ENCODE measurements at regions not wholly inside any gene's neighbourhood (a gene's known extent, or its start where the extent isn't known, plus 50 kb on each side); places are given as distances from the start of the nearest gene placed in this dataset.

GRCh38 chr6:7484666-7485065 is 56.8 kb upstream of the DSP start:
- in situ Hi-C loops (cut with HindIII; ENCODE audit: extremely low pct_ligation_motif_present, low pct_unique_long_range_greater_than_20kb): no loop called here

More at GRCh38 chr6:7484666-7485065, 56.8 kb upstream of the DSP start:
- no peak for ATAC-seq
- intact Hi-C loops (cut with micrococcal nuclease; ENCODE audit: unreplicated experiment): no loop called here
- FAIRE-seq: no peak
- Histone ChIP-seq H3K4me2 (ENCODE audit: low read depth, low read length) (no peak overlapping the region), H4K20me1 (ENCODE audit: insufficient read depth, low read length) (no peaks in the 10 kb centered on the region), H3K27me3 (ENCODE audit: control insufficient read depth in 1 of 2, insufficient read depth in 2 of 2, low read length in 2 of 2) (peaks cover 1 to 10% of the 10 kb centered on the region in 2 experiments; a peak in 2 of 5 replicates), H3K4me3 (replicated peaks in 1 of 3; ENCODE audit: insufficient read depth in 1 of 3, low read depth in 2 of 3, low read length in 3 of 3) (no peak overlapping the region), H3K9ac (ENCODE audit: insufficient read depth, low read depth, low read length) (no peak overlapping the region), H3K79me2 (ENCODE audit: insufficient read depth, low read length) (no peaks in the 10 kb centered on the region), H3K9me3 (ENCODE audit: low read length) (no peaks in the 10 kb centered on the region), H3K36me3 (replicated peaks in 1 of 2; ENCODE audit: control insufficient read depth in 1 of 2, insufficient read depth in 2 of 2, low read length in 2 of 2) (no peaks in the 10 kb centered on the region), H2AFZ (ENCODE audit: low read length) (no peak overlapping the region), H3K27ac (ENCODE audit: extremely low read length, insufficient read depth, low read length) (no peak overlapping the region), H3K4me1 (ENCODE audit: insufficient read depth, low read length) (0 out of 2 replicates have a peak, but pooled peaks cover 5% of the 10 kb centered on the region)
- TF ChIP-seq NFKBIZ (CRISPR knock-in tag; IDR thresholded peaks at IDR 0.05) (no peak), PHF20 (CRISPR knock-in tag; IDR thresholded peaks at IDR 0.05) (no peak), PAWR (CRISPR knock-in tag; IDR thresholded peaks at IDR 0.05; ENCODE audit: borderline replicate concordance) (no peak), ATF2 (CRISPR knock-in tag; IDR thresholded peaks at IDR 0.05) (no peak), SETDB1 (CRISPR knock-in tag; IDR thresholded peaks at IDR 0.05; ENCODE audit: borderline replicate concordance) (no peak), CEBPZ (IDR thresholded peaks at IDR 0.05; ENCODE audit: low read length) (no peak), ZNF772 (CRISPR knock-in tag; IDR thresholded peaks at IDR 0.05) (no peak), ZNF333 (CRISPR knock-in tag; IDR thresholded peaks at IDR 0.05; ENCODE audit: borderline replicate concordance) (no peak)
- no TSS peak for BruUV-seq (replicated peaks)
- DNase-seq (ENCODE audit: low spot score): no peak
- ChIA-PET POLR2A (no interaction called here), CTCF (ENCODE audit: low intra/inter-chr PET ratio, low total read pairs) (no interaction called here)
